Endothelial cell of umbilical vein (primary cell): ENCODE measurements at regions not wholly inside any gene's neighbourhood (a gene's known extent, or its start where the extent isn't known, plus 50 kb on each side); places are given as distances from the start of the nearest gene placed in this dataset.

Experiments used
- CTCF ChIP-seq, 2 donors: IDR thresholded peaks; 1 replicate in 1 of 2; 2 replicates in 1 of 2; pipeline ENCODE4 v1.5.1; 2011; ENCODE audit warnings: low read length in 2 of 2, mild to moderate bottlenecking in 2 of 2, moderate library complexity in 2 of 2, control low read depth in 1 of 2, inconsistent platforms in 1 of 2, low read depth in 1 of 2; ENCODE audit not compliant: insufficient read depth in 1 of 2; ENCODE audit errors: extremely low read depth in 1 of 2
- EZH2 ChIP-seq: IDR thresholded peaks from 2 replicates; pipeline ENCODE4 v1.6.1; 2012; ENCODE audit warnings: borderline replicate concordance, low read depth, mild to moderate bottlenecking, moderate library complexity, low read length, inconsistent platforms; ENCODE audit not compliant: severe bottlenecking
- FOS ChIP-seq: IDR thresholded peaks from 2 replicates; pipeline ENCODE4 v1.6.1; 2011; ENCODE audit warnings: mild to moderate bottlenecking, low read length, moderate library complexity, borderline replicate concordance; ENCODE audit not compliant: insufficient read depth
- GATA2 ChIP-seq: IDR thresholded peaks from 2 replicates; pipeline ENCODE4 v1.7.0; 2011; ENCODE audit warnings: low read depth, mild to moderate bottlenecking, moderate library complexity, mixed read lengths, low read length; ENCODE audit not compliant: insufficient read length, insufficient read depth
- JUN ChIP-seq: IDR thresholded peaks from 2 replicates; pipeline ENCODE4 v1.6.1; 2011; ENCODE audit warnings: borderline replicate concordance, low read depth; ENCODE audit not compliant: insufficient read length, insufficient read depth
- MYC ChIP-seq: IDR thresholded peaks from one replicate; pipeline ENCODE4 v1.6.1; 2011; ENCODE audit warnings: mild to moderate bottlenecking, low read depth, low read length
- POLR2A ChIP-seq: IDR thresholded peaks from 2 replicates; pipeline ENCODE4 v1.6.1; 2012; ENCODE audit warnings: low read depth, mild to moderate bottlenecking, control low read depth, low read length
- POLR2AphosphoS5 ChIP-seq: IDR thresholded peaks from 2 replicates; pipeline ENCODE4 v1.6.1; 2012; ENCODE audit warnings: low read depth, mild to moderate bottlenecking, control low read depth, low read length, moderate library complexity; ENCODE audit not compliant: insufficient read depth
- TF ChIP-seq, protein P1 (sequence below): IDR thresholded peaks from 2 replicates; pipeline ENCODE4 v1.6.1; 2011; ENCODE audit not compliant: insufficient read depth, insufficient read length

- no peak for TF ChIP-seq EZH2
- no peak for TF ChIP-seq CTCF (IDR thresholded peaks at IDR 0.05; ENCODE audit: extremely low read depth in 1 of 2, insufficient read depth in 1 of 2, low read depth in 1 of 2, low read length in 2 of 2)
- no peak for TF ChIP-seq POLR2AphosphoS5
- TF ChIP-seq MYC, result no peak
- TF ChIP-seq, protein P1, sequence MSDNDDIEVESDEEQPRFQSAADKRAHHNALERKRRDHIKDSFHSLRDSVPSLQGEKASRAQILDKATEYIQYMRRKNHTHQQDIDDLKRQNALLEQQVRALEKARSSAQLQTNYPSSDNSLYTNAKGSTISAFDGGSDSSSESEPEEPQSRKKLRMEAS, result no peak
- no peak for TF ChIP-seq JUN
- TF ChIP-seq POLR2A, result no peak
- no peak for TF ChIP-seq FOS
- no peak for TF ChIP-seq GATA2
Observed at GRCh38 chr6:143000811-143001210, 55.8 kb upstream of the HIVEP2 start.
